ENCODE measurements at regions not wholly inside any gene's neighbourhood (a gene's known extent, or its start where the extent isn't known, plus 50 kb on each side); places are given as distances from the start of the nearest gene placed in this dataset.

DNA sequence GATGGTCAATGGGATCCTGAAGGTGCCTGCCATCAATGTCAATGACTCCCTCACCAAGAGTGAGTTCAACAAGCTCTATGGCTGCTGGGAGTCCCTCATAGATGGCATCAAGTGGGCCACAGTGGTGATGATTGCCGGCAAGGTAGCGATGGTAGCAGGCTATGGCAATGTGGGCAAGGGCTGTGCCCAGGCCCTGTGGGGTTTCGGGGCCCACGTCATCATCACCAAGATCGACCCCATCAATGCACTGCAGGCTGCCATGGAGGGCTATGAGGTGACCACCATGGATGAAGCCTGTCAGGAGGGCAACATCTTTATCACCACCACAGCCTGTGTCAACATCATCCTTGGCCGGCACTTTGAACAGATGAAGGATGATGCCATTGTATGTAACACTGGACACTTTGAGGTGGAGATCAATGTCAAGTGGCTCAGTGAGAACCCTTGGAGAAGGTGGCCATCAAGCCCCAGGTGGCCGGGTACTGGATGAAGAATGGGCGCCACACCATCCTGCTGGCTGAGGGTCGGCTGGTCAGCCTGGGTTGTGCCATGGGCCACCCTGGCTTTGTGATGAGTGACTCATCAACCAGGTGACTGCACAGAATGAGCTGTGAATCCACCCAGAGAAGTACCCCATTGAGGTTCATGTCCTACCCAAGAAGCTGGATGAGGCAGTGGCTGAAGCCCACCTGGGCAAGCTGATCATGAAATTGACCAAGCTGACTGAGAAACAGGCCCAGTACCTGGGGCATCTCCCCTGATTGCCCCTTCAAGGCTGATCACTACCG lies 63.0 kb upstream of the ANTXRL start:
- TF ChIP-seq, protein P1, sequence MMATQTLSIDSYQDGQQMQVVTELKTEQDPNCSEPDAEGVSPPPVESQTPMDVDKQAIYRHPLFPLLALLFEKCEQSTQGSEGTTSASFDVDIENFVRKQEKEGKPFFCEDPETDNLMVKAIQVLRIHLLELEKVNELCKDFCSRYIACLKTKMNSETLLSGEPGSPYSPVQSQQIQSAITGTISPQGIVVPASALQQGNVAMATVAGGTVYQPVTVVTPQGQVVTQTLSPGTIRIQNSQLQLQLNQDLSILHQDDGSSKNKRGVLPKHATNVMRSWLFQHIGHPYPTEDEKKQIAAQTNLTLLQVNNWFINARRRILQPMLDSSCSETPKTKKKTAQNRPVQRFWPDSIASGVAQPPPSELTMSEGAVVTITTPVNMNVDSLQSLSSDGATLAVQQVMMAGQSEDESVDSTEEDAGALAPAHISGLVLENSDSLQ (IDR thresholded peaks at IDR 0.05): no peak
- TF ChIP-seq ZNF384 (IDR thresholded peaks at IDR 0.05): no peak
